ENCODE measurements at regions not wholly inside any gene's neighbourhood (a gene's known extent, or its start where the extent isn't known, plus 50 kb on each side); places are given as distances from the start of the nearest gene placed in this dataset.

GRCh38 chr6:156638581-156638980 is 138.6 kb upstream of the ARID1B start:
- no peak for TF ChIP-seq CTCF (IDR thresholded peaks at IDR 0.05; ENCODE audit: low read length)
- no peak for TF ChIP-seq EZH2 (optimal IDR thresholded peaks at IDR 0.05; ENCODE audit: low read depth, low read length)
